ENCODE measurements at regions not wholly inside any gene's neighbourhood (a gene's known extent, or its start where the extent isn't known, plus 50 kb on each side); places are given as distances from the start of the nearest gene placed in this dataset.

GRCh38 chr2:19251554-19251953 is 106.9 kb downstream of the OSR1 start:
- TF ChIP-seq ZBTB7A (IDR thresholded peaks at IDR 0.05; ENCODE audit: low read depth) = no peak
- no peak for TF ChIP-seq FOXM1 (IDR thresholded peaks at IDR 0.05; ENCODE audit: borderline replicate concordance, low read depth)
- no peak for TF ChIP-seq CEBPB (IDR thresholded peaks at IDR 0.05)
- no peak for TF ChIP-seq YY1 (IDR thresholded peaks at IDR 0.05; ENCODE audit: low read depth)
- TF ChIP-seq TEAD4 (IDR thresholded peaks at IDR 0.05) = no peak
- TF ChIP-seq NFIC (IDR thresholded peaks at IDR 0.05) = no peak
- TF ChIP-seq EP300 (IDR thresholded peaks at IDR 0.05; ENCODE audit: borderline replicate concordance) = no peak
- no peak for TF ChIP-seq TCF12 (IDR thresholded peaks at IDR 0.05; ENCODE audit: low read depth)
- TF ChIP-seq MAX (IDR thresholded peaks at IDR 0.05) = no peak
